HG03135 (cell line): ENCODE measurements at regions not wholly inside any gene's neighbourhood (a gene's known extent, or its start where the extent isn't known, plus 50 kb on each side); places are given as distances from the start of the nearest gene placed in this dataset.
A peak's percentile ranks its signal among the peaks of the same experiment; 100 is the strongest.

ENCODE experiments used
- ATAC-seq: cut with Tn5 transposase; IDR thresholded peaks from one replicate; pipeline ENCODE4 v1.9.1; 2021; ENCODE audit warnings: mild to moderate bottlenecking, moderate library complexity; ENCODE audit not compliant: unreplicated experiment

- no peak for ATAC-seq
These were observed 649.5 kb downstream of the XIRP2 start for GRCh38 chr2:167537743-167538142.

GRCh38 chr2:167534443-167534842, 646.2 kb downstream of the XIRP2 start:
- ATAC-seq: no peak

- ATAC-seq: no peak
These were observed 636.5 kb downstream of the XIRP2 start for GRCh38 chr2:167524786-167525185.

- ATAC-seq: no peak
These were observed 621.9 kb downstream of the XIRP2 start for GRCh38 chr2:167510071-167510759.

DNA sequence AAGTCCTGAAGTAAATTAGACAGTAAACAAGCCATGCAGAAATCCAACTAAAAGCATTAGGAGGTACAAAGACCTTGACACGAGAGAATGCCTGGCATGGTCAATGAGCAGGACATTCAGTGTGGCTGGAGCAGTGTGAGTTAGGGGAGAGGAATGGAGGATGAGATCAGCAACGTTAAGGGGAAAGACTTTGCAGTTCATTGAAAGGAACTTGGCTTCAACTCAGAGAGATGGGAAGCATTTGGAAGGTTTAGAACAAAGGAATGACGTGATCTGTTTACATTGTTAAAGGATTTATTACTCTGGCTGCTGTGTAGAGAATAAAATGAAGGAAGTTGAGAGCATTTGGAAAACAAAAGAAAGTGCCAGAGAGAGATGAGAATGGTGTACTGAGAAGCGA, 621.3 kb downstream of the XIRP2 start:
- no peak for ATAC-seq

DNA sequence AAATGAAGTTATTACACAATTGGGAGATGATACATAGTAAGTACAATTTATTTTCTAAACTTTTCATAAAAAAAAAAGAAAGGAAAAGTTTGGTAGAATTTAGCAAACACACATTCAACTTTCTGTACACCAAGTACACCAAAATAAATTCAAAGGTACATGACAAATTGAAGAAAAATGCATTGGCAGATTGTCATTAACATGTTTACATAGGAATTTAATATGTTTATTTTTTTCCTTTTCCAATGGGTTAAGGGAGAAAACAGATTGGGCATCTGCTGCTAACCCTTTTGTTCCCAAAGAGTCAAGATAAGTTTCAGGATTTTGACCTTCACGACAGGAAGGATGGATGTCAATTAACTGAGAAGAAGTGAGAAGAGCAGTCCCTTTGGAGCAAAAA, 620.4 kb downstream of the XIRP2 start:
- no peak for ATAC-seq

DNA sequence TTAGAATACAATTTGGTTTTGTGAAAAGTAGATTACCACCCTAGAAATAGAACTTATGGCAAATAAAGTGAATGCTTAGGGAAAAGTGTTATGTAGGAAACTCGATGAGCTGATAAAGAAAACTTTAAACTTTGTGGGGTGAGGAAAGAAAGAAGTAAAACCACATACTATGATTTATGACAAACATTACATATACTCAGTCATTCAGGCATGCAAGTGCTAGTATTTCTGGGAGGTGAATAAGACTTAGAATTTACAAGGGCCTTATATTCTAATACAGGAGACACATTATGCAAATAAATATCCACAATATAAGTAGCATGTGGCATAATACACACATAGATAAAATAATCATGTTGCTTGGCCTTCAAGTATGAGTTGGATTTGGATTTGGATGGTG, 618.1 kb downstream of the XIRP2 start:
- ATAC-seq: no peak

GRCh38 chr2:167504695-167505094, 616.4 kb downstream of the XIRP2 start:
- no peak for ATAC-seq

- no peak for ATAC-seq
These were observed 615.8 kb downstream of the XIRP2 start for GRCh38 chr2:167504061-167504460.

DNA sequence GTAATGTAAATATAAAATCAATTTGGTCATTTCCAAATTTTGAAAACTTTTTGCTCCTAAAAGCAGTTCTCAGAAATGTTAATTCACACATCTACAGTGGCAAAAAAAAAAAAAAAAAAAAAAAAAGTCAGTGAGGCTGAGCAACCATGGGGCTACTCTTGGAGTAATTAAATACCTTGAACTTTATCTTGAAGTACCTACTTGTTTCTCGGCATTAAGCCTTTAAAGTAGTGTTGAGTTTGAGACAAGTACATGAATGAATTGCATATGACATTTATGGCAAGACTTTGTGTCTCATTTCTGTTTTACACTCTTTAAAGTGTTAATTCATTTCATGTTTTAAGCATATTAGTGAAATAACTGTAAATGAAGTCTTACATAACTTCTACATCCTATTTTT, 613.3 kb downstream of the XIRP2 start:
- no peak for ATAC-seq

DNA sequence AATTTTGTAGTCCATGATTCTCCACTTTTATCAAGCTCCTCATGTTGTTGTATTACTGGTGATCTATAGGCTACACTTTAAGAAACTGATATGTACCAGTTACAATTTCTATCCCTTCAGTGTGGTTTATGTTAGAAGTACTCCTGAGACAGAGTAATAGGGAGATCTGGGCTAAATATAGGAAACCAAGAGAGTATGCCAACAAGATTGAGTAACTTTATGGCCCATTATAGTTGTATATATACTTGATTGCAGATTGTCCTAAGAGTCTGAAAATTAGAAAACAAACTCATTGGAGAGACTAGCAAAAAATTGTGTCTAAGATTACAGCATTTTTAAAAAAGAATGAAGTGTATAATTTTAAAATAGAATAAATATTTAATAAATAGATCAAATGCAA, 605.6 kb downstream of the XIRP2 start:
- ATAC-seq: no peak

DNA sequence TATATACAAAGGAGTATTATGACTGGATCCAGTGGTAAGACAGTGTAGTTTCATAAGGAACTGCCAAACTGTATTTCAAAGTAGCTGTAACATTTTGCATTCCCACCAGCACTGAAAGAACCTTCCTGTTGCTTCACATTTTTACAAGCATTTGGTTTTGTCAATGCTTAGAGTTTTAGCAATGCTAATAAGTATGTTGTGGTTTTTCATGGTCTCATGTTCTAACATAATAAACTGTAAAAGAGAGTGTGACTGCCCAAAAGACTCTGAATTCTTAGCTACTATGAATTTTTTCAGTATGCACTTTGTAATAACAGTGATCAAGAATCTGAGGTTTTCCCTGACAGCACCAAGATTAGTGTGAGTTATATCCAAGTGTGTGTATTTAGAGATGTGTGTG, 604.2 kb downstream of the XIRP2 start:
- ATAC-seq: no peak

DNA sequence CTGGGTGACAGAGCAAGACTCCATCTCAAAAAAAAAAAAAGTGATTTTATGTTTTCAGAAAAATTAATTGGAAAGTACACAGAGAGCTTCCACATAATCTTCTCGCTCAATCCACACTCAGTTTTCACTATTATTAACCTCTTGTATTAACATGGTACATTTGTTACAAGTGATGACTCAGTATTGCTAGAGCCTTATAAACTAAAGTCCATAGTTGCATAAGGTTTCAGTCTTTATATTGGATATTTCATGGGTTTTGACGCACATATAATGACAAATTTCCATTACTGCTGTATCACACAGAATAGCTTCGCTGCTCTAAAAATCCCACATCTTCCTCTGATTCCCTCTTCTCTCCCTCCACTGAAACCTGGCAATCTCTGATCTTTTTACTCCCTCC, 603.5 kb downstream of the XIRP2 start:
- no peak for ATAC-seq

- ATAC-seq: no peak
These were observed 602.2 kb downstream of the XIRP2 start for GRCh38 chr2:167490455-167490854.

GRCh38 chr2:167489325-167489724, 601.0 kb downstream of the XIRP2 start:
- ATAC-seq: no peak

- ATAC-seq: no peak
These were observed 599.4 kb downstream of the XIRP2 start for GRCh38 chr2:167487728-167488127.

DNA sequence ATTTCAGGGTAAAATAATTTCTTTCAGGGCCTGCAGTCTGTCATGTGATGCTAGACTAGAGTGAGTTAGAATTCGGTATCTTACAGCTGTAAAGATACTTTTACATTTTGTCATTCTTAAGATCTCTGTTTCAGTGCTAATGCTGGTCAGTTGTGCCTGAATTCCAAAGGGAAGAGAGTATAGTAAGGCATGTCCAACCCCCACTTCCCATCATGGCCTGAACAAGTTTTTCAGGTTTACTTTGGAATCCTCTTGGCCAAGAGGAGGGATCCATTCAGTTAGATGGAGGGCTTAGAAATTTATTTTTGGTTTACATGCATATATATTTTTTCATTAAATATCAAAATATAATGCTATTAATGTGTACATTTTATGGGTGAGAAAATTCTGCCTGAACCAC, 596.6 kb downstream of the XIRP2 start:
- no peak for ATAC-seq

- ATAC-seq: no peak
These were observed 592.7 kb downstream of the XIRP2 start for GRCh38 chr2:167480986-167481309.

GRCh38 chr2:167480232-167480985, 592.1 kb downstream of the XIRP2 start:
- ATAC-seq: no peak

GRCh38 chr2:167478196-167478595, 589.9 kb downstream of the XIRP2 start:
- no peak for ATAC-seq

- ATAC-seq: no peak
These were observed 587.5 kb downstream of the XIRP2 start for GRCh38 chr2:167475791-167476190.

- ATAC-seq: peak; percentile 56
These were observed 583.5 kb downstream of the XIRP2 start for GRCh38 chr2:167471734-167472133.

GRCh38 chr2:167471332-167471731, 583.1 kb downstream of the XIRP2 start:
- no peak for ATAC-seq
